NCI-H2171 treated with DMSO at 0.1 percent for 48 hours (cell line): ENCODE measurements at regions not wholly inside any gene's neighbourhood (a gene's known extent, or its start where the extent isn't known, plus 50 kb on each side); places are given as distances from the start of the nearest gene placed in this dataset.

Experiments
- DNase-seq: peaks from one replicate; lab custom pipeline; 2025; lab: John Stamatoyannopoulos, UW

- DNase-seq, result no peak
These were observed 421.9 kb upstream of the PRICKLE1 start for GRCh38 chr12:43011383-43011926.

- DNase-seq, result no peak
These were observed 420.3 kb upstream of the PRICKLE1 start for GRCh38 chr12:43009846-43010240.

- no peak for DNase-seq
These were observed 419.7 kb upstream of the PRICKLE1 start for GRCh38 chr12:43008953-43009845.

DNA sequence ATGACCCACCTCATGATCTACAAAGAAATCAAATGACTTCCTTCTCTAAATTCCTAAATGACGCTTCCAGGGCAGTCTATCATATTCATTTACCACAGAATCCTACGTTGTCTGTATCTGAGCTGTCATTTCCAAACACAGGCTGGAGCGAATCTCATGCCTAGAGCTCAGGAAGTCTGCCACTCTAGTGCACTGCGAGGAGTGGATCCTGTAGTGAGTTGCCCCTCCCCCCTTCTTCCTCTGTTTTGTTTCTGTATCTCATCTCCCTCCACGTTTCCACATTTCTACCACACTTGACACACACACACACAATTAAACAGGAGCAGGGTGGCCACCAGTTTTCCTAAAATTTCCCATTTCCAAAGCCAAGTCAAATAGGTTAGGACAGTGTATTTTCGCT lies 415.4 kb upstream of the PRICKLE1 start:
- DNase-seq, result no peak

GRCh38 chr12:43004141-43004540 lies 414.6 kb upstream of the PRICKLE1 start:
- DNase-seq, result no peak

DNA sequence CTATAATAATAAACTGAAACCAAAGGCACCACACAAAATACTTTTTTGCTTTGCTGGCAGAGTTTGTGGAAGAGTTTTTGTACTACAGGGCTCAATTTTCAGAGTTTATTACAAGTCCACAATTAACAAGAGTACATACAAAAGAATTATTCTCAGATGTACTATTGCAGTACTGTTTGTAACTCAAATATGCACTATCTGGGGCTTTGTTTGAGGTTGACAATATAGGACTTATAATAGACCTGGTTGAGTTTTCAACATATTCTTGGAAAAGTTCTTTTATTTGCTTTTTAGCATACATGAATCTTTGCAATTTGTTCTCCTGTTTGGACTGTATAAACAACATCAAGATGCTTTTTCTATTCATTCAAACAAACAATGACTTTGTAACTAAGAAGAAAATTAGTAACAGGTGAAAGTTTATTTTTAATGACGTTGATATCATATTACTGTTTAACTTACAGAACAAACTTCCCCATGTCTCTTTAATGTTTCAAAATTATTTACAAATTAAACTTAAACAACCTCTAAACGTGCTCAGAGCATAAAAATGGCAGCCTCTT lies 407.4 kb upstream of the PRICKLE1 start:
- DNase-seq, result no peak

- no peak for DNase-seq
These were observed 403.3 kb upstream of the PRICKLE1 start for GRCh38 chr12:42992826-42993225.

DNA sequence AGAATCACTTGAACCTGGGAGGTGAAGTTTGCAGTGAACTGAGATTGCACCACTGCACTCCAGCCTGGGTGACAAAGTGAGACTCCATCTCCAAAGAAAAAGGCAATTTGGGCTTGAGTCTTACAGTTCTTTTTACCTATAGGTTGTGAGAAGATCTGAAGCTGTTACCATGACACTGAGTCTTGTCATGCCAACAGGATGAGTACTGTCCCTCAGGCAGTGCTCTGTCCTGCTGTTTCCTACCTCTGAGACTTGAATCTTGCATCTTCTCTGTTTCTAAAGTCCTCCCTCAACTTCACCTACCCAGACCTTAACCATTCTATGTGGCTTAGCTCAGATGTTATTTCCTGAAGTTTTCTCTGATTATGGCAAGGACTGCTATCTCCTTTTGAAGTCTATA lies 400.8 kb upstream of the PRICKLE1 start:
- no peak for DNase-seq

DNA sequence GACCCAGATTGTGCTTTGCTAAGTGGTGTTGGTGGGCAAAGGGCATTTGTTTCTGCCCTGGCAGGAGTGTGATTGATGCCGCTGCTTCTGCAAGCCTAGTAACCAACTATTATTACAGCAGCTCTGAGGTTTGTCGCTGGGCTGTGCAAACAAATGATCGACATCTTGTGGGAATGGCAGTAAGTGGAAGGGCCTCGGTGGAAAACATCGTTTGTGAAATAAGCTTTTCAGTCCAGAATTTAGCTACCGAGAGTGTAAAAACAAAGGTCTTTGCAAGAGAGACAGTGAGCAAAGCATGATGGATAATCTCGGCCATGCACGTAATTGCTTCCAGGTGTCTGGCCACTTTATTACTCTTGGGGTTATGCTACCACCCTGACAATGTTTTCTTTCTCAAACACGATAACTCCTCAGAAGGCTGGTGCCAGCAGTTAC lies 397.7 kb upstream of the PRICKLE1 start:
- DNase-seq, result peak; percentile 19

DNA sequence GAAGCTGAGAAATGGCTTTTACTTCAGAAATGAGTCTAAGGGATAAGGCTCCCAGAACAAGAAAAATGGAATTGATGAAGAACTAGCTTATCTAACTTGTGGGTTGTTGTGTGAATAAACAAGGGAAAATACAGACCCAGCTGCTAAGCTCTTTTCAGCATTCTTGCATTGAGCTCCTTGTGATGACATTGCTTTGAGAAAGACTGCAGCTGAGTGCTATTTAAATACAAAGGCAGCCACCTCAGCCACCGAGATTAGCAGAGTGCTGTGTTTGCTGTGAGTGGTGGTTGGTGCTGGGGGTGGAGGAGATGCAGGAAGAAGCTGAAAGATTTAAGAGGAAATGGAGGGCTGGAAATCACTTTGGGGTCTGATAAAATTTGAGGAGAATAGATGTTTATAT lies 396.0 kb upstream of the PRICKLE1 start:
- DNase-seq, result no peak

DNA sequence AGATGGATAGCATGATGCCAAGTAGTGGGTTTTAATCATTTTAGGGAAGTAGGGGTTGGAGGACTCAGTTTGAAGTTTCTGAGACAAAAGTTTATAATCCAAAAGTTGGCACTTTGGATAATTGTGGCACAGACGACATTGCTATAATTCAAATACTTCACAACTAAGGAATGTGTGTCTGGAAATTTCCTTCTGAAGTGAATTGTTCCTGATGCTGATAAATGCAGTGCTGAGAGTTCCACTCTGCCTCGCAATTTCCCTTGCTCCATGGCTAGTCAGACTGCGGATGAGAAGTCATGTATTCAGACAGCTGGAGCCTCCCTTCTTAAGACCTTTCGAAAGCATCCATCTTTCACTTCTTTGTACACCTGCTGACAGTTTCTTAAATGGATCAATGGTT lies 393.3 kb upstream of the PRICKLE1 start:
- DNase-seq, result no peak

GRCh38 chr12:42981379-42981778 lies 391.8 kb upstream of the PRICKLE1 start:
- no peak for DNase-seq

- no peak for DNase-seq
These were observed 390.9 kb upstream of the PRICKLE1 start for GRCh38 chr12:42980441-42980840.

DNA sequence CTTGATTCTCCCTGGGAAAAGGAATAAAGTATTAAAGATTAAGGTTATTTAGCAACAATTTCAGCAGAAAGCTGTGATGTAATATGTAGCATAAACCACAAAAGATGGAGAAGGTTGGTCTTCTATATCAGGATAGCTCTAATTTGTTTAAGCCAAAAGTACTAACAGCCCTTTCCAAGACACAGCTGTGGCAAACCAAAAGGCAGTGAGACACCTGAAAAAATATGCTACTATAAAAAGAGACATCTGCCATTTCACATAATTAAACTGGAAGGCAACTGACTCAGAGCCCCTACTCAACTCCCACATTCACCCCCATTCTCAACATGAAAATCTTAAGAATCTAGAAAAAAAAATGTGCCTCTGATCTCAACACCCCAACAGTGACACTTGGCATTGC lies 390.2 kb upstream of the PRICKLE1 start:
- DNase-seq, result peak; percentile 22

DNA sequence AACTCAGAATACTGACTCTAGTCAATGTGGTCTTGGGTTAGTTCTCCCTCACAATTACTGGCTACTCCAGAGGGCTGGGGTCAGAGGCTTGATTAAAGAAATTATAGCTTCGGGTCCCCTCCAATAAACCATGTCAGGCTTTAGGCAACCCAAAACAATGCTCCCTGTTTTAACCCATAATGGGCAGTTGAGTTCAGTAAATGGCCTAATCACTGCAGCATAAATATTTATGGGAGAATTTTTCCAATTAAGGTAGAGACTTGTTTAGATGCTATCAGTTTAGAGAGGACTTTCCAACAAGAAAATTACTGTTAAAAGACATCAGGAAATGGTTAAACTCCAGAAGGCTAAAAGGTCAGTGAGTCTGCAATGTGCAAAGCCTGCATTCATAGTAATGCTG lies 389.2 kb upstream of the PRICKLE1 start:
- DNase-seq, result no peak

DNA sequence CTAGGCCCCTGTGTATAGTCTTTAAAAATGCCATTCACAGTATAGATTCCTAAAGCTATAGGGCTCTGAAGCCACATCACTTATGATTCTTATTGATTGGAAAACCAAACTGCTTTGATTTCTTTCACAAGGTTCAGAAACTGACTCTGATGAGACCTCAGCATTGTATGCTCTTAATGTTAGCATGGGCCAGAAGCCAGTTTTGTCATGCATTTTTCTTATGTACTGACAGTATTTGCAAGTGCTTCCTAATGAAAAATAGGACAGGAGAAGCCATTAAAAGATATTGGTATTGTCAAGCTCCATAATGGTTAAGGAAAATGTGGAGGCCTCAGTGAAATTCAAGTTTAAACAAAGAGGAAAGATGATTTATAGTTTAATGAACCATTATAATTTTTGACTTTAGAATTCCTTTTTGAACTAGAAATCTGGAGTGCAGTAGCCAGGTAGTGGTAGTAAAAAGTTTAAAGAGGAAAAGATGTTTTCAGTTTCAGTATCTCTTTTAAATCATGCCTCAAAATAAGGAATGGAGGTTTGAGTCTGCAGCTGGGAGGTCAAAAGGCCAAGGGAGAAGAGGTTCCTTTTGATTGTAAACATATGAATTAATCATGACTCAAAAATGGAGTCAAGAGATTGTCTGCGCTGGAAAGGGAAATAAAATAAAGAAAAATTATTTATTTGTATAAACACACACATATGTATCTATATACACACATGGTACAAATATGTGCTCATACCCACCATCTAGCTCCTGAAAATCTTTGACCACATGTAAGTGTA lies 388.1 kb upstream of the PRICKLE1 start:
- no peak for DNase-seq

- DNase-seq, result no peak
These were observed 387.1 kb upstream of the PRICKLE1 start for GRCh38 chr12:42976620-42977019.

- no peak for DNase-seq
These were observed 386.6 kb upstream of the PRICKLE1 start for GRCh38 chr12:42976122-42976521.

DNA sequence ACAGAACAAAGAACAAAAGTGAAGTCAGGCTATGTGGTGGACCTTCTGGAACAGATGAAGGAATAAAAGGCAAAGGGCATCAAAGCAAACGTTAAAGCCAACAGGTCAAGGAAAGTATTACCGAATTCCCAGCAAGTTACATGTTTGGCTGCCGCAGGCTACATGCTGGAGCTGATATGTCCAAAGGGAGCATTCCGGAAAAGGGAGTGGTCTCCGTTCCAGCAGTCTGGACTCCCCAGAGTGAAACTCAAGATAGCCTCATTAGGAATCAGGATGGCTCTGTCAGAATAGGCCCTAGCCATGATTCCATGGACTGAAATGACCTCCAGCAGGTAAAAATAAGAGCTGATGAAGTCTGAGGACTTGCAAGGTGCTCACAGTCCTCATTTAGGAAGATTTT lies 379.8 kb upstream of the PRICKLE1 start:
- DNase-seq, result no peak

GRCh38 chr12:42968426-42968825 lies 378.9 kb upstream of the PRICKLE1 start:
- DNase-seq, result no peak

- DNase-seq, result peak; percentile 60
These were observed 378.3 kb upstream of the PRICKLE1 start for GRCh38 chr12:42967850-42968249.

DNA sequence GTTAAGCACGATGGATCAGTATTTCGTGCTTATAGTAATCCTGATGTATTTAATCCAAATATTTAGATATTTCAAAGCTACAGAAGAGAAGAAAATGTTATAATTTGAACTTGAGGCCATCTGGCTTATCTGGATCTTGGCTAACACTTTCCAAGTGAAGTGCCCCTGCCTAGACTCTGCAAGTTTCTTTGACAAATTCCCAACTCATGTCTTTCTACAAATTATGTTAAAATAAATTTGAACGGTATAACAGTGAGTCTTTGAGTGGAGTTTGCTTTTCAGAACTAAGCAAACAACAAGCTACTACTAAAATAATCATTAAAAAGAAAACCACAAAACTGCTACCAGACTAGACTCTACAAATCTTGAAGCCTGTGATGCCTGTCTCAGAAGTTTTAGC lies 374.4 kb upstream of the PRICKLE1 start:
- no peak for DNase-seq

DNA sequence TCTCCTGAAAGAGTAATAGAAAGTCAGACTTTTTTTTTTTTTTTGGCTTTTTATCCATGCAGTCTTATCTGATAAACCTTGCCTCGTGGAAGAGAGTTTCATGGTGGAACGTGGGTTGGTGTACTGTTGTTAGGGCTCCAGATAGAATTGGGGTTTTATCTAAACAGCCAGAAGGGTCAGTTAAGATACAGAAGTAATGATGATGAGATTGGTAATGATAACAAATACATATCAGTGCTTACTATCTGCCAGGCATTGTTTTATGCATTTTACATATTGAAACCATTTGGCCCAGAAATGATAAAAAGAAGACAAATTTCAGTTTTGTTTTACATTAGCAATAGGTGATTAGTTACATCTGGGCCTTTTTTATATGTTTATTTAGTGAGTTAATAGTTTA lies 372.8 kb upstream of the PRICKLE1 start:
- DNase-seq, result no peak
